ENCODE measurements at regions not wholly inside any gene's neighbourhood (a gene's known extent, or its start where the extent isn't known, plus 50 kb on each side); places are given as distances from the start of the nearest gene placed in this dataset.
A peak's percentile ranks its signal among the peaks of the same experiment; 100 is the strongest.

DNA sequence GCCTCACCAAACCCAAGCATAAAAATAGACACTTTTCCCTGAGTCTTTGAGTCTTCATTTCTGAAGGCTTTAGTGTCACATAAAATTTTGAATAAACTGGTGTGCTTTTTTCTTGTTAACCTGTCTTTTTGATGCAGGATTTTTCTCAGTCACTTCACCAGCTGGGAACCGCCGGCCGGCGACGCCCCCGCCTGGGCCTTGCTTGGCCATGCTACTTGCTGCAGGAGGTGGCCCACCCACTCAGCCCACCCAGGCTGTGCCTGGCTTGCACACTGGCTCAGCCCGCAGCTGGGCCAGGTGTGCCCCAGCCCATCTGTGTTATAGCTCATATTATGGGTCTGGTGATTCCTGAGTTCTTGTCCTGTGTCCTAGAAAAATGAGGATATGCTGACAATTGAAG, 247.4 kb upstream of the CACNA2D1 start:
- H3K4me3 ChIP-seq (ENCODE audit: low read depth, low read length) = no peak overlapping the region
- no peaks in the 10 kb centered on the region for H3K36me3 ChIP-seq (replicated peaks)
- H3K27ac ChIP-seq = no peak overlapping the region
- in situ Hi-C loops (cut with HindIII; ENCODE audit: low pct_ligation_motif_present, low sequenced_read_pairs) = no loop called here
- DNase-seq = no peak
- TF ChIP-seq, protein P1, sequence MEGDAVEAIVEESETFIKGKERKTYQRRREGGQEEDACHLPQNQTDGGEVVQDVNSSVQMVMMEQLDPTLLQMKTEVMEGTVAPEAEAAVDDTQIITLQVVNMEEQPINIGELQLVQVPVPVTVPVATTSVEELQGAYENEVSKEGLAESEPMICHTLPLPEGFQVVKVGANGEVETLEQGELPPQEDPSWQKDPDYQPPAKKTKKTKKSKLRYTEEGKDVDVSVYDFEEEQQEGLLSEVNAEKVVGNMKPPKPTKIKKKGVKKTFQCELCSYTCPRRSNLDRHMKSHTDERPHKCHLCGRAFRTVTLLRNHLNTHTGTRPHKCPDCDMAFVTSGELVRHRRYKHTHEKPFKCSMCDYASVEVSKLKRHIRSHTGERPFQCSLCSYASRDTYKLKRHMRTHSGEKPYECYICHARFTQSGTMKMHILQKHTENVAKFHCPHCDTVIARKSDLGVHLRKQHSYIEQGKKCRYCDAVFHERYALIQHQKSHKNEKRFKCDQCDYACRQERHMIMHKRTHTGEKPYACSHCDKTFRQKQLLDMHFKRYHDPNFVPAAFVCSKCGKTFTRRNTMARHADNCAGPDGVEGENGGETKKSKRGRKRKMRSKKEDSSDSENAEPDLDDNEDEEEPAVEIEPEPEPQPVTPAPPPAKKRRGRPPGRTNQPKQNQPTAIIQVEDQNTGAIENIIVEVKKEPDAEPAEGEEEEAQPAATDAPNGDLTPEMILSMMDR (IDR thresholded peaks at IDR 0.05; ENCODE audit: low read depth, low read length, missing control alignments) = no peak
- no peaks in the 10 kb centered on the region for H3K27me3 ChIP-seq (replicated peaks)

DNA sequence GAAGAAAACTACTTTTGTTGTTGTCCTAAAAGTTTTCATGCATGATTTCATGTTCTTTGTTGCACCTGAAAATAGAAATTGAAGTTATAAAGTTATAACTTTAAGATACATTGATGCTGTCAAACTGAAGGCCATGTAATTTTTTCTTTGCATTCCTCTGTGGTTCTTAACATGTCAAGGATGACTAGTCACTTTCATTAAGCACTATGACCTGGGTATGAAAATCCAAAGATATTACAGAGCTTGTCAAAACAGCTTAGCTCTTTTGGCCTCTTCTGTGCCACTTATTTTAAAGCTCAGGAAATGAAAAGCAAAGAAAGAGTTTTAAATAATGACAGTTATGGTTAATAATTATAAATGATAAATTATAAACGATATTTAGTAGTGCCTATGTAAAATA, 241.6 kb upstream of the CACNA2D1 start:
- no peaks in the 10 kb centered on the region for H3K36me3 ChIP-seq (replicated peaks)
- in situ Hi-C loops (cut with HindIII; ENCODE audit: low pct_ligation_motif_present, low sequenced_read_pairs) = no loop called here
- no peak overlapping the region for H3K4me3 ChIP-seq (ENCODE audit: low read depth, low read length)
- no peak for DNase-seq
- no peaks in the 10 kb centered on the region for H3K27me3 ChIP-seq (replicated peaks)
- H3K27ac ChIP-seq = no peak overlapping the region
- TF ChIP-seq, protein P1 (IDR thresholded peaks at IDR 0.05; ENCODE audit: low read depth, low read length, missing control alignments) = no peak

DNA sequence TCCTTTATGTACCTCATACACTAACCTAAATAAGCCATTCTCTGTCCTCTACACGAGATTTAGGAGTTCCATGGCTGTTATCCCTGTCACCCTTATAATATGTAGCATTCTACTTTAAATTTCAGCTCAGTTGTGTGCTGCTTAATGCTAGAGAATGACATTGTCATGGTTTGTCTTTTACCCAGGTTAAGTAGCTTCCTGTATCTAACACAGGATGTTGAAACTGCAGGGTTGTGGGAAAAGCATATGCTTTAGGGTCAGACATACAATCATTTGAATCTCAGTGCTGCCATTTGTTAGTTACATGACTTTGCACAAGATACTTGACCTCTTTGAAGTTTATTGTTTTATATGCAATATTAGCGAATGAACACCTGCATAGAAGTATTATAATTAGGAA, 235.1 kb upstream of the CACNA2D1 start:
- in situ Hi-C loops (cut with HindIII; ENCODE audit: low pct_ligation_motif_present, low sequenced_read_pairs) = no loop called here

DNA sequence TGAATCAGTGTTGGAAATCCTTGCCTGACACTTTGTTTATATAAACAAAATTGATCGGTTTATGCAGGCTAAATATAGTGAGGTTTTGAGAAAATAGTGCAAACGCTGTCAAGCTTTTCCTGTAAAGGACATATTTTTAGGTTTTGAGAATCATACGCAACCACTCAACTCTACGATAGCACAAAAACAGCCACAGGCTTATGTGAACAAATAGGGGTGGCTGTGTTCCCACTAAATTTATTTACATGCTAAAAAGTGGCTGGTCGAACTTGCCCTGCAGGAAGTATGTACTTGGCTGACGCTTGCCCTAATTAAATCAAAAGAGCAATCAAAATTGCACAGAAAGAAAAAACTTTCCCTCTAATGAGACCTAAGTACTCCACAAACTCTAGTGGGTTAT, 234.7 kb upstream of the CACNA2D1 start:
- no peaks in the 10 kb centered on the region for H3K27me3 ChIP-seq (replicated peaks)
- DNase-seq = no peak
- H3K27ac ChIP-seq = no peak overlapping the region
- H3K36me3 ChIP-seq (replicated peaks) = no peaks in the 10 kb centered on the region
- H3K4me3 ChIP-seq (ENCODE audit: low read depth, low read length) = no peak overlapping the region
- in situ Hi-C loops (cut with HindIII; ENCODE audit: low pct_ligation_motif_present, low sequenced_read_pairs) = no loop called here
- TF ChIP-seq, protein P1 (IDR thresholded peaks at IDR 0.05; ENCODE audit: low read depth, low read length, missing control alignments) = no peak

More for the DNA sequence above, 235.1 kb upstream of the CACNA2D1 start:
- no peak overlapping the region for H3K4me3 ChIP-seq (ENCODE audit: low read depth, low read length)
- H3K27me3 ChIP-seq (replicated peaks) = no peaks in the 10 kb centered on the region
- H3K27ac ChIP-seq = no peak overlapping the region
- H3K36me3 ChIP-seq (replicated peaks) = no peaks in the 10 kb centered on the region
- no peak for DNase-seq
- TF ChIP-seq, protein P1 (IDR thresholded peaks at IDR 0.05; ENCODE audit: low read depth, low read length, missing control alignments) = no peak

DNA sequence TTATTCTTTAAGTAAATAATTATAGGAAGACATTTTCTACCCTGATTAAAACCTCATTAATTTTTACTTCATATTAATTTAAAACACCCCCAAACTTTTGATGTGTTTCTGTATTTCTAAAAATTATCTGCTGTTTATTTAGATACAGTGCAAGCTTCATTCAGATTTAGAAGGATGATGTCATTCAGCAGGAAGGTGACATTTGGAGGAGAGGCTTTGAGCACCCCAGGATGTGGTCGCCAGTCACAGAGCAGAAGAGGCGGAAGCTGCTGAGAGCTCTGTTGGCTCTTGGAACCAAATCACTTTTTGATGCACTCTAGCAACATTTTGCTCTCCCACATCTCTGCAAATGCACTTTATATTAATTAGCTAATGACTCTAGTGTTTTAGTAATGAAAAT, 233.9 kb upstream of the CACNA2D1 start:
- in situ Hi-C loops (cut with HindIII; ENCODE audit: low pct_ligation_motif_present, low sequenced_read_pairs) = no loop called here
- Histone ChIP-seq H3K4me3 (ENCODE audit: low read depth, low read length) (no peak overlapping the region), H3K27ac (no peak overlapping the region), H3K27me3 (replicated peaks) (no peaks in the 10 kb centered on the region), H3K36me3 (replicated peaks) (no peaks in the 10 kb centered on the region)
- TF ChIP-seq, protein P1 (IDR thresholded peaks at IDR 0.05; ENCODE audit: low read depth, low read length, missing control alignments) = no peak
- peak; percentile 47 for DNase-seq

DNA sequence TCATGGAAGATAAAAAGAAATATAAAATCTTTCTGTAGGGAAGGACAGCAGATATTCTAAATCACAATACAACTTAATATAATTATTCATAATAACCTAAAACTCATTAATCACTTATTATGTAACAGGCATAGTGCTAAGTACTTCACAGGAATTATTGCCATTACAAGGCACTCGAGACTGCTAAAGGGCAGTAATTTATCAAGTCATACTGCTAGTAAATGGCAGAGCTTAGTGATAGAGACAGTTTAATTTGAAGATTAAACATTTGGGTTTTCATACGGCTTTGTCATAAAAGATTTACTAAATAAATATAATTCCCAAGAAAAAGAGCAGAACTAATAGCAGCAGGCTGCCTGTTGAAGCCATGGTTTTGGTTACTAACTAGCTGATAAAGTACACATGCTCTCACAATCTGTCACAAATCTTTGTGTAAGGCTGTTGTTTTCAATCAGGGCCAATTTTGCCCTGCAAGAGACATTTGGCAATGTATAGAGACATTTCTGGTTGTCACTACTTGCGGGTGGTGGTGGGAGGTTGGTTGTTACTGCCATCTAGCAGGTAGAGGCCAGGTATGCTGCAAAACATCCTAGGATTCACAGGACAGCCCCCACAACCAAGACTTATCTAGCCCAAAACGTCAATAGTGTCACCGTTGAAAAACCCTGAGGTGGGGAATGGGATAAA, 233.3 kb upstream of the CACNA2D1 start:
- no peak overlapping the region for H3K4me3 ChIP-seq (ENCODE audit: low read depth, low read length)
- no peaks in the 10 kb centered on the region for H3K36me3 ChIP-seq (replicated peaks)
- TF ChIP-seq, protein P1 (IDR thresholded peaks at IDR 0.05; ENCODE audit: low read depth, low read length, missing control alignments) = no peak
- DNase-seq = no peak
- no peaks in the 10 kb centered on the region for H3K27me3 ChIP-seq (replicated peaks)
- in situ Hi-C loops (cut with HindIII; ENCODE audit: low pct_ligation_motif_present, low sequenced_read_pairs) = no loop called here
- H3K27ac ChIP-seq = no peak overlapping the region

Data from brain microvascular endothelial cell (primary cell).